Nephron (organoid): ENCODE measurements at regions not wholly inside any gene's neighbourhood (a gene's known extent, or its start where the extent isn't known, plus 50 kb on each side); places are given as distances from the start of the nearest gene placed in this dataset.
"Not testable (repeated sequence)": the region's sequence is repeated elsewhere in the genome, so short reads cannot be mapped to it uniquely, and the experiment has no call there.

Source experiments
- H3K27ac Mint-ChIP-seq, 3 experiments: 2 replicates each; pipeline ENCODE4 v1.8.0; 2020; ENCODE audit warnings: mixed read lengths in 3 of 3, mild to moderate bottlenecking in 2 of 3, moderate library complexity in 1 of 3
- H3K27me3 Mint-ChIP-seq: 2 replicates; pipeline ENCODE4 v1.8.0; 2021; ENCODE audit warnings: low read depth, mild to moderate bottlenecking, moderate library complexity, mixed read lengths
- H3K36me3 Mint-ChIP-seq: 2 replicates; pipeline ENCODE4 v1.8.0; 2020; ENCODE audit warnings: low read depth, mixed read lengths
- H3K4me1 Mint-ChIP-seq: 2 replicates; pipeline ENCODE4 v1.8.0; 2020; ENCODE audit warnings: mixed read lengths
- H3K4me3 Mint-ChIP-seq, 3 experiments: 2 replicates each; pipeline ENCODE4 v1.8.0; 2020; ENCODE audit warnings: mild to moderate bottlenecking in 3 of 3, mixed read lengths in 3 of 3, moderate library complexity in 2 of 3
- H3K9me3 Mint-ChIP-seq: 2 replicates; pipeline ENCODE4 v1.8.0; 2020; ENCODE audit warnings: mixed read lengths
- CTCF ChIP-seq, 3 experiments: fragments of 200-600 bp; sonication (generic); IDR thresholded peaks; one replicate each; pipeline ENCODE4 v1.5.0; 2021; ENCODE audit warnings: antibody characterized with exemption in 3 of 3; ENCODE audit not compliant: unreplicated experiment in 3 of 3

- Mint-ChIP-seq H3K36me3 (no peaks in the 10 kb centered on the region), H3K9me3 (peaks cover 2% of the 10 kb centered on the region), H3K4me1 (no peaks in the 10 kb centered on the region), H3K4me3 (no peak overlapping the region), H3K27ac (no peak overlapping the region), H3K27me3 (no peaks in the 10 kb centered on the region)
- TF ChIP-seq CTCF (IDR thresholded peaks at IDR 0.05; ENCODE audit: unreplicated experiment in 3 of 3), result no peak
Measured at GRCh38 chr5:163943546-163943945, 438.1 kb downstream of the MAT2B start.

- peaks cover 2% of the 10 kb centered on the region for H3K9me3 Mint-ChIP-seq
- no peaks in the 10 kb centered on the region for H3K4me1 Mint-ChIP-seq
- H3K36me3 Mint-ChIP-seq, result no peaks in the 10 kb centered on the region
- H3K4me3 Mint-ChIP-seq, result no peak overlapping the region
- no peak overlapping the region for H3K27ac Mint-ChIP-seq
- TF ChIP-seq CTCF (IDR thresholded peaks at IDR 0.05; ENCODE audit: unreplicated experiment in 3 of 3), result no peak
- H3K27me3 Mint-ChIP-seq, result no peaks in the 10 kb centered on the region
Measured at GRCh38 chr5:163944738-163945137, 439.3 kb downstream of the MAT2B start.

- Mint-ChIP-seq H3K36me3 (no peaks in the 10 kb centered on the region), H3K4me1 (no peaks in the 10 kb centered on the region), H3K4me3 (no peak overlapping the region), H3K9me3 (no peaks in the 10 kb centered on the region), H3K27me3 (no peaks in the 10 kb centered on the region), H3K27ac (no peak overlapping the region)
- no peak for TF ChIP-seq CTCF (IDR thresholded peaks at IDR 0.05; ENCODE audit: unreplicated experiment in 3 of 3)
Measured at GRCh38 chr5:163947848-163948666, 442.6 kb downstream of the MAT2B start.

- Mint-ChIP-seq H3K4me1 (no peaks in the 10 kb centered on the region), H3K27ac (no peak overlapping the region), H3K27me3 (no peaks in the 10 kb centered on the region), H3K36me3 (no peaks in the 10 kb centered on the region), H3K4me3 (no peak overlapping the region), H3K9me3 (no peaks in the 10 kb centered on the region)
- TF ChIP-seq CTCF (IDR thresholded peaks at IDR 0.05; ENCODE audit: unreplicated experiment in 3 of 3), result no peak
Measured at GRCh38 chr5:163950248-163950647, 444.8 kb downstream of the MAT2B start.

- H3K27ac Mint-ChIP-seq, result no peak overlapping the region
- H3K36me3 Mint-ChIP-seq, result no peaks in the 10 kb centered on the region
- no peaks in the 10 kb centered on the region for H3K27me3 Mint-ChIP-seq
- no peaks in the 10 kb centered on the region for H3K4me1 Mint-ChIP-seq
- no peak overlapping the region for H3K4me3 Mint-ChIP-seq
- TF ChIP-seq CTCF (IDR thresholded peaks at IDR 0.05; ENCODE audit: unreplicated experiment in 3 of 3), result no peak
- H3K9me3 Mint-ChIP-seq, result no peaks in the 10 kb centered on the region
Measured at GRCh38 chr5:163951069-163951468, 445.6 kb downstream of the MAT2B start.

GRCh38 chr5:163953901-163954300, 448.5 kb downstream of the MAT2B start:
- no peak for TF ChIP-seq CTCF (IDR thresholded peaks at IDR 0.05; ENCODE audit: unreplicated experiment in 3 of 3)
- H3K27ac Mint-ChIP-seq, result no peak overlapping the region
- no peak overlapping the region for H3K4me3 Mint-ChIP-seq
- H3K36me3 Mint-ChIP-seq, result no peaks in the 10 kb centered on the region
- no peaks in the 10 kb centered on the region for H3K27me3 Mint-ChIP-seq
- no peaks in the 10 kb centered on the region for H3K4me1 Mint-ChIP-seq
- H3K9me3 Mint-ChIP-seq, result peaks cover 4% of the 10 kb centered on the region

GRCh38 chr5:163961230-163961629, 455.8 kb downstream of the MAT2B start:
- H3K4me3 Mint-ChIP-seq, H3K4me1 Mint-ChIP-seq, H3K27me3 Mint-ChIP-seq, H3K27ac Mint-ChIP-seq, H3K36me3 Mint-ChIP-seq, H3K9me3 Mint-ChIP-seq: not testable (repeated sequence)
